Endodermal cell (in vitro differentiated cells): ENCODE measurements at regions not wholly inside any gene's neighbourhood (a gene's known extent, or its start where the extent isn't known, plus 50 kb on each side); places are given as distances from the start of the nearest gene placed in this dataset.

Experiments used
- DNase-seq: peaks from one replicate; pipeline ENCODE4 v3.0.0-alpha.2; 2017
- H3K27ac ChIP-seq: 2 replicates; pipeline ENCODE4 v1.5.1; 2013; ENCODE audit warnings: mild to moderate bottlenecking, low read depth, low read length, moderate library complexity
- H3K27me3 ChIP-seq: 2 replicates; pipeline ENCODE4 v1.6.1; 2013; ENCODE audit warnings: mild to moderate bottlenecking, low read length, moderate library complexity; ENCODE audit not compliant: insufficient read depth, control insufficient read depth, poor library complexity, severe bottlenecking
- H3K36me3 ChIP-seq: 2 replicates; pipeline ENCODE4 v1.7.0; 2013; ENCODE audit warnings: mild to moderate bottlenecking, low read length, moderate library complexity; ENCODE audit not compliant: control insufficient read depth, insufficient read depth
- H3K4me1 ChIP-seq: one replicate; pipeline ENCODE4 v1.7.0; 2013; ENCODE audit warnings: low read length; ENCODE audit not compliant: control insufficient read depth, insufficient read depth
- H3K4me3 ChIP-seq: 2 replicates; pipeline ENCODE4 v1.5.1; 2013; ENCODE audit warnings: mild to moderate bottlenecking, low read length, moderate library complexity
- H3K9ac ChIP-seq: 2 replicates; pipeline ENCODE4 v1.6.1; 2013; ENCODE audit warnings: mild to moderate bottlenecking, low read length, moderate library complexity; ENCODE audit not compliant: poor library complexity, severe bottlenecking; ENCODE audit errors: extremely low read depth
- H3K9me3 ChIP-seq: 2 replicates; pipeline ENCODE4 v1.6.1; 2013; ENCODE audit warnings: mild to moderate bottlenecking, low read length, moderate library complexity; ENCODE audit not compliant: control insufficient read depth
- H3K27ac Mint-ChIP-seq: 2 replicates; pipeline ENCODE4 v1.8.0; 2020; ENCODE audit warnings: mixed read lengths
- H3K27me3 Mint-ChIP-seq: 2 replicates; pipeline ENCODE4 v1.8.0; 2021; ENCODE audit warnings: mild to moderate bottlenecking, mixed read lengths; ENCODE audit not compliant: insufficient read depth
- H3K36me3 Mint-ChIP-seq: 2 replicates; pipeline ENCODE4 v1.8.0; 2020; ENCODE audit warnings: low read depth, mixed read lengths
- H3K4me1 Mint-ChIP-seq: 2 replicates; pipeline ENCODE4 v1.8.0; 2020; ENCODE audit warnings: mixed read lengths
- H3K4me3 Mint-ChIP-seq: 2 replicates; pipeline ENCODE4 v1.8.0; 2020; ENCODE audit warnings: mild to moderate bottlenecking, moderate library complexity, mixed read lengths
- H3K9me3 Mint-ChIP-seq: 2 replicates; pipeline ENCODE4 v1.8.0; 2020; ENCODE audit warnings: mild to moderate bottlenecking, mixed read lengths
- WGBS, 2 experiments: methylation state at CpG; one replicate each; pipeline versions ENCODE4 v1.1.5 to v1.1.7; 2013; ENCODE audit warnings: missing lambda C conversion rate in 2 of 2, mixed read lengths in 1 of 2; ENCODE audit not compliant: insufficient coverage in 1 of 2, insufficient read length in 1 of 2; 5-methylcytosine and 5-hydroxymethylcytosine counted together
- TF ChIP-seq, protein P1 (sequence below): fragments of 200-600 bp; sonication (generic); conservative IDR thresholded peaks from 2 replicates; pipeline ENCODE4 v1.5.0; 2021; ENCODE audit warnings: antibody characterized with exemption, mild to moderate bottlenecking

DNA sequence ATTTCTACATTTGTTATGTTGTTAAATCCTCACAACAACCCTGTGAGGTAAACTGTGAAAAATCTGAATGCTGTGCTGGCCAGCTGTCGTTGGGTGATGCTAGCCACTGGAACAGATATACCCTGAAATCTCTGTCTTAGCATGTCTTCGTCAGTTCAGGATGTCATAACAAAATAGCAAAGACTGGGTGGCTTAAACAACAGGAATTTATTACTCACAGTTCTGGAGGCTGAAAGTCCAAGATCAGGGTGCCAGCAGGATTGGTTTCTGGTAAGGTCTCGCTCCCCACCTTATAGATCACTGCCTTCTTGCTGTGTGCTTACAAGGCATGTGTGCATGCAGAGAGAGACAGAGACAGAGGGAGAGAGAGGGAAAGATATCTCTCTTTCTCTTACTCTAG, 211.7 kb downstream of the C11orf91 start:
- H3K4me1 Mint-ChIP-seq: no peaks in the 10 kb centered on the region
- H3K4me1 ChIP-seq: no peaks in the 10 kb centered on the region
- 79 to 95% methylated on average over 2 to 3 of the region's 3 CpGs for WGBS, 2 experiments
- TF ChIP-seq, protein P1, sequence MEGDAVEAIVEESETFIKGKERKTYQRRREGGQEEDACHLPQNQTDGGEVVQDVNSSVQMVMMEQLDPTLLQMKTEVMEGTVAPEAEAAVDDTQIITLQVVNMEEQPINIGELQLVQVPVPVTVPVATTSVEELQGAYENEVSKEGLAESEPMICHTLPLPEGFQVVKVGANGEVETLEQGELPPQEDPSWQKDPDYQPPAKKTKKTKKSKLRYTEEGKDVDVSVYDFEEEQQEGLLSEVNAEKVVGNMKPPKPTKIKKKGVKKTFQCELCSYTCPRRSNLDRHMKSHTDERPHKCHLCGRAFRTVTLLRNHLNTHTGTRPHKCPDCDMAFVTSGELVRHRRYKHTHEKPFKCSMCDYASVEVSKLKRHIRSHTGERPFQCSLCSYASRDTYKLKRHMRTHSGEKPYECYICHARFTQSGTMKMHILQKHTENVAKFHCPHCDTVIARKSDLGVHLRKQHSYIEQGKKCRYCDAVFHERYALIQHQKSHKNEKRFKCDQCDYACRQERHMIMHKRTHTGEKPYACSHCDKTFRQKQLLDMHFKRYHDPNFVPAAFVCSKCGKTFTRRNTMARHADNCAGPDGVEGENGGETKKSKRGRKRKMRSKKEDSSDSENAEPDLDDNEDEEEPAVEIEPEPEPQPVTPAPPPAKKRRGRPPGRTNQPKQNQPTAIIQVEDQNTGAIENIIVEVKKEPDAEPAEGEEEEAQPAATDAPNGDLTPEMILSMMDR: no peak
- DNase-seq: no peak
- no peak overlapping the region for H3K4me3 Mint-ChIP-seq
- H3K36me3 Mint-ChIP-seq: no peaks in the 10 kb centered on the region
- no peak overlapping the region for H3K9ac ChIP-seq
- no peaks in the 10 kb centered on the region for H3K36me3 ChIP-seq
- no peak overlapping the region for H3K27ac Mint-ChIP-seq
- no peaks in the 10 kb centered on the region for H3K27me3 ChIP-seq
- H3K27me3 Mint-ChIP-seq: peaks cover 86% of the 10 kb centered on the region
- H3K9me3 Mint-ChIP-seq: no peaks in the 10 kb centered on the region
- H3K4me3 ChIP-seq: no peak overlapping the region
- no peak overlapping the region for H3K27ac ChIP-seq
- no peaks in the 10 kb centered on the region for H3K9me3 ChIP-seq

DNA sequence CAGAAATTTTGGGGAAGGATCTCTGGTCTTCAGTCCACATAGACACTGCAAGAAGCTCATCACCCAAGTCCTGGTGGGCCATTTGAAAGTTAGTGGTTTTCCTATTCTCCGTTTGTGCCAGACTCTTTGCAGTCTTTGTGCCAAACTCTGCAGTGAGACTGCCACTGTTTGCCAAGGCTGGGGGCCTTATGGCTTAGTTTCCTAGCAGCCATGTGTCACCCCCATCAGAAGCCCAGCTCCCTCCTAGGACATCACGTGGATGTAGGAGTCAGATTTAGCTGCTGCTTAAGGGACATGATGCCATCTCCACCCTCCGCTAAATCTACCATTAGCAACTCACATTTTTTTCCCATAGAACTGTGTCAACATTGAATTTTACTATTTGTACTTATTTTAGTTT, 220.0 kb downstream of the C11orf91 start:
- DNase-seq: peak; percentile 22
- 80 to 94% methylated on average over 1 to 3 of the region's 3 CpGs for WGBS, 2 experiments
- no peaks in the 10 kb centered on the region for H3K4me1 Mint-ChIP-seq
- H3K27me3 Mint-ChIP-seq: peaks cover 35% of the 10 kb centered on the region
- H3K4me3 Mint-ChIP-seq: no peak overlapping the region
- Histone ChIP-seq H3K9me3 (no peaks in the 10 kb centered on the region), H3K36me3 (no peaks in the 10 kb centered on the region), H3K4me1 (peaks cover 2% of the 10 kb centered on the region), H3K27ac (no peak overlapping the region), H3K27me3 (peaks cover 11% of the 10 kb centered on the region), H3K9ac (no peak overlapping the region), H3K4me3 (no peak overlapping the region)
- no peak overlapping the region for H3K27ac Mint-ChIP-seq
- TF ChIP-seq, protein P1: no peak
- no peaks in the 10 kb centered on the region for H3K9me3 Mint-ChIP-seq
- H3K36me3 Mint-ChIP-seq: no peaks in the 10 kb centered on the region

DNA sequence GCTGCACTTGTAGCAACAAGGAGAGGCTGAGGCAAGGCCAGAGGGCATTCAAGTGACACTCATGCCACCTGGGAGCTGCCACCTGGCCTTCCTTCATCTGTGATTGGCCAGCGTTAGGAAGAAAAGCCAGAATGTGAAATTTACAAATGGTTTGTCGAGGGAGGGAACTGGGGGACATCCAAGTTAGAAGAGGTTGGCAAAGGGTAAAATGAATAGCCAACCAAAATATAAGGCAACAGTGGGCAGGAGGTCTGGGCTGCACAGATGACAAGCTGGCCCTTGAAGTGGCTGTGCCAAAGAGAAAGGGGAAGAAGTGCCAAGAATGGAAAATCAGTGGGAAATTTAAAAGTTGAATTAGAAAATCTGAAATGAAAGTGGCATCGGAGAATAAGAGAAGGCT, 221.4 kb downstream of the C11orf91 start:
- H3K4me1 ChIP-seq: peaks cover 2% of the 10 kb centered on the region

More for the DNA sequence above, 221.4 kb downstream of the C11orf91 start:
- Histone ChIP-seq H3K9me3 (no peaks in the 10 kb centered on the region), H3K9ac (no peak overlapping the region), H3K27me3 (peaks cover 17% of the 10 kb centered on the region), H3K4me3 (no peak overlapping the region), H3K27ac (no peak overlapping the region), H3K36me3 (no peaks in the 10 kb centered on the region)
- Mint-ChIP-seq H3K27ac (no peak overlapping the region), H3K36me3 (no peaks in the 10 kb centered on the region), H3K9me3 (no peaks in the 10 kb centered on the region), H3K4me1 (no peaks in the 10 kb centered on the region), H3K4me3 (no peak overlapping the region), H3K27me3 (peaks cover 29% of the 10 kb centered on the region)
- TF ChIP-seq, protein P1: no peak
- DNase-seq: no peak
- 91 to 96% methylated on average over 2 to 3 of the region's 3 CpGs for WGBS, 2 experiments
